ENCODE measurements at regions not wholly inside any gene's neighbourhood (a gene's known extent, or its start where the extent isn't known, plus 50 kb on each side); places are given as distances from the start of the nearest gene placed in this dataset.
"Not testable (repeated sequence)": the region's sequence is repeated elsewhere in the genome, so short reads cannot be mapped to it uniquely, and the experiment has no call there.

DNA sequence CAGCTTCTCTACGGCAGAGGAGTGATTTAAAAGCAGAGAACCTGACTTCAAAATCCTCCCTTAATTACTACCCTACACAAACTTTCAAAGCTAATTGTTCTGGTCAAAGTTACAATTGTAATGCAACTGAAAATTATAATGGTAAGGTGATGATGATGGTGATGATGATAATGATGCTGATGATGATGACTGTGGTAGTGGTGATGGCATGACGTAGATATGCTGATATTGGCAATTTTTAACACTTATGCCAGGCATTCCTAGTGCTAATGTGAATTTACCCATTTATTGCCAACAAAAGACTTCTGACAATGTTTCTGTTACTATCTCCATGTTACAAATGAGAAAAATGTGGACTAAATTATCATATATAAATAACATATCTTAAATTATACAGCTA is 1831.1 kb downstream of the LRRC4C start:
- TF ChIP-seq EZH2 (IDR thresholded peaks at IDR 0.05; ENCODE audit: insufficient read depth, low read length), result no peak
- TF ChIP-seq, protein P1, sequence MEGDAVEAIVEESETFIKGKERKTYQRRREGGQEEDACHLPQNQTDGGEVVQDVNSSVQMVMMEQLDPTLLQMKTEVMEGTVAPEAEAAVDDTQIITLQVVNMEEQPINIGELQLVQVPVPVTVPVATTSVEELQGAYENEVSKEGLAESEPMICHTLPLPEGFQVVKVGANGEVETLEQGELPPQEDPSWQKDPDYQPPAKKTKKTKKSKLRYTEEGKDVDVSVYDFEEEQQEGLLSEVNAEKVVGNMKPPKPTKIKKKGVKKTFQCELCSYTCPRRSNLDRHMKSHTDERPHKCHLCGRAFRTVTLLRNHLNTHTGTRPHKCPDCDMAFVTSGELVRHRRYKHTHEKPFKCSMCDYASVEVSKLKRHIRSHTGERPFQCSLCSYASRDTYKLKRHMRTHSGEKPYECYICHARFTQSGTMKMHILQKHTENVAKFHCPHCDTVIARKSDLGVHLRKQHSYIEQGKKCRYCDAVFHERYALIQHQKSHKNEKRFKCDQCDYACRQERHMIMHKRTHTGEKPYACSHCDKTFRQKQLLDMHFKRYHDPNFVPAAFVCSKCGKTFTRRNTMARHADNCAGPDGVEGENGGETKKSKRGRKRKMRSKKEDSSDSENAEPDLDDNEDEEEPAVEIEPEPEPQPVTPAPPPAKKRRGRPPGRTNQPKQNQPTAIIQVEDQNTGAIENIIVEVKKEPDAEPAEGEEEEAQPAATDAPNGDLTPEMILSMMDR (IDR thresholded peaks at IDR 0.05; ENCODE audit: insufficient read depth, low read depth, low read length), result no peak
- H3K4me1 ChIP-seq (ENCODE audit: insufficient read depth, low read length), result no peaks in the 10 kb centered on the region
- no peak overlapping the region for H3K27ac ChIP-seq (ENCODE audit: low read depth, low read length)
- H2AFZ ChIP-seq (ENCODE audit: low read depth, low read length), result no peak overlapping the region
- Mint-ChIP-seq H3K4me1 (ENCODE audit: low read depth, unreplicated experiment) (no peaks in the 10 kb centered on the region), H3K36me3 (ENCODE audit: low read depth, unreplicated experiment) (no peaks in the 10 kb centered on the region), H3K27me3 (ENCODE audit: low read depth, unreplicated experiment) (no peaks in the 10 kb centered on the region), H3K4me3 (ENCODE audit: unreplicated experiment) (no peak overlapping the region), H3K27ac (ENCODE audit: unreplicated experiment) (no peak overlapping the region), H3K9me3 (ENCODE audit: unreplicated experiment) (no peaks in the 10 kb centered on the region)
- H3K9me3 ChIP-seq (ENCODE audit: insufficient read depth, low read depth, low read length), result no peaks in the 10 kb centered on the region
- no peak overlapping the region for H3K4me2 ChIP-seq (ENCODE audit: low read length)
- no peaks in the 10 kb centered on the region for H3K36me3 ChIP-seq (ENCODE audit: insufficient read depth, low read length)
- H3K9ac ChIP-seq (ENCODE audit: low read length), result no peak overlapping the region
- no peaks in the 10 kb centered on the region for H3K79me2 ChIP-seq (ENCODE audit: insufficient read depth, low read length)
- no peak for FAIRE-seq
- no peak for DNase-seq (ENCODE audit: low read depth)
- no peaks in the 10 kb centered on the region for H4K20me1 ChIP-seq (ENCODE audit: insufficient read depth, low read length)
- H3K27me3 ChIP-seq (ENCODE audit: insufficient read depth, low read length), result no peaks in the 10 kb centered on the region
- H3K4me3 ChIP-seq (ENCODE audit: insufficient read depth, low read depth, low read length), result no peak overlapping the region

DNA sequence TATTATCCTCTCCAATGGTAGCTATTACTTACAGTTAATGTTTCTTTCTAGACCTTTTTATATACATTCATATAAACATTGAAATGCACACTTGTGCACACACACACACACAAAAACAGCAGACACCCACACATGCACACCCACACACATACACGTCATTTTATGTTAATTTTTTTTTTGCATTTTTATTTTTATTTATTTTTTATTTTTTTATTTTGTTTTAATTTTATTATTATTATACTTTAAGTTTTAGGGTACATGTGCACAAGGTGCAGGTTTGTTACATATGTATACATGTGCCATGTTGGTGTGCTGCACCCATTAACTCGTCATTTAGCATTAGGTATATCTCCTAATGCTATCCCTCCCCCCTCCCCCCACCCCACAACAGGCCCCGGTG is 1839.1 kb downstream of the LRRC4C start:
- H2AFZ ChIP-seq (ENCODE audit: low read depth, low read length); FAIRE-seq: not testable (repeated sequence)

DNA sequence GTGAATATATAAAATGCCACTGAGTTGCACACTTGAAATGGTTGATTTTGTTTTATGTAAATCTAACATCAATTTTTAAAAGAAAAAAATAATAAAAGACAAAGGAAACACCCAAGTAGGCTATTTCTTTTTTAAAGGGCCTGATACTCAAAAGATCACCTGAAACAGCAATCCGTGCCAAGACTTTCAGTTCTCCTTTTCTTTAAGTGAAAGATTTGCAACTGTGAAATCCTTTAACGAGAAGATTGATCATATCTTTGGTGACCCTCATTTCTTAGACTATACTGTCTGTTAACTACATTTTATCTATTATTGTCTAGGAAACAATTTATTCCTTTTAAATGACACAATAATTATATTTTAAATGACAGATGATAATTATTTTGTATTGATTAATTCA is 1841.5 kb downstream of the LRRC4C start:
- FAIRE-seq, result no peak
- no peaks in the 10 kb centered on the region for H3K36me3 ChIP-seq (ENCODE audit: insufficient read depth, low read length)
- no peaks in the 10 kb centered on the region for H4K20me1 ChIP-seq (ENCODE audit: insufficient read depth, low read length)
- no peak for TF ChIP-seq EZH2 (IDR thresholded peaks at IDR 0.05; ENCODE audit: insufficient read depth, low read length)
- TF ChIP-seq, protein P1 (IDR thresholded peaks at IDR 0.05; ENCODE audit: insufficient read depth, low read depth, low read length), result no peak
- Mint-ChIP-seq H3K4me3 (ENCODE audit: unreplicated experiment) (no peak overlapping the region), H3K36me3 (ENCODE audit: low read depth, unreplicated experiment) (no peaks in the 10 kb centered on the region), H3K9me3 (ENCODE audit: unreplicated experiment) (peaks cover 3% of the 10 kb centered on the region), H3K4me1 (ENCODE audit: low read depth, unreplicated experiment) (no peaks in the 10 kb centered on the region), H3K27me3 (ENCODE audit: low read depth, unreplicated experiment) (no peaks in the 10 kb centered on the region), H3K27ac (ENCODE audit: unreplicated experiment) (no peak overlapping the region)
- no peaks in the 10 kb centered on the region for H3K4me1 ChIP-seq (ENCODE audit: insufficient read depth, low read length)
- no peaks in the 10 kb centered on the region for H3K27me3 ChIP-seq (ENCODE audit: insufficient read depth, low read length)
- H3K9me3 ChIP-seq (ENCODE audit: insufficient read depth, low read depth, low read length), result no peaks in the 10 kb centered on the region
- no peak overlapping the region for H2AFZ ChIP-seq (ENCODE audit: low read depth, low read length)
- H3K4me2 ChIP-seq (ENCODE audit: low read length), result no peak overlapping the region
- DNase-seq (ENCODE audit: low read depth), result no peak
- H3K79me2 ChIP-seq (ENCODE audit: insufficient read depth, low read length), result no peaks in the 10 kb centered on the region
- no peak overlapping the region for H3K27ac ChIP-seq (ENCODE audit: low read depth, low read length)
- H3K4me3 ChIP-seq (ENCODE audit: insufficient read depth, low read depth, low read length), result no peak overlapping the region
- no peak overlapping the region for H3K9ac ChIP-seq (ENCODE audit: low read length)

More for the DNA sequence above, 1839.1 kb downstream of the LRRC4C start:
- H4K20me1 ChIP-seq (ENCODE audit: insufficient read depth, low read length); H3K4me1 ChIP-seq (ENCODE audit: insufficient read depth, low read length); H3K36me3 ChIP-seq (ENCODE audit: insufficient read depth, low read length); H3K27ac ChIP-seq (ENCODE audit: low read depth, low read length); H3K27ac Mint-ChIP-seq (ENCODE audit: unreplicated experiment); H3K4me1 Mint-ChIP-seq (ENCODE audit: low read depth, unreplicated experiment); H3K9me3 ChIP-seq (ENCODE audit: insufficient read depth, low read depth, low read length); H3K79me2 ChIP-seq (ENCODE audit: insufficient read depth, low read length); H3K27me3 Mint-ChIP-seq (ENCODE audit: low read depth, unreplicated experiment); H3K9ac ChIP-seq (ENCODE audit: low read length); DNase-seq (ENCODE audit: low read depth); H3K4me3 Mint-ChIP-seq (ENCODE audit: unreplicated experiment); H3K4me2 ChIP-seq (ENCODE audit: low read length); H3K27me3 ChIP-seq (ENCODE audit: insufficient read depth, low read length); H3K36me3 Mint-ChIP-seq (ENCODE audit: low read depth, unreplicated experiment); H3K9me3 Mint-ChIP-seq (ENCODE audit: unreplicated experiment); H3K4me3 ChIP-seq (ENCODE audit: insufficient read depth, low read depth, low read length): not testable (repeated sequence)
